ENCODE measurements at regions not wholly inside any gene's neighbourhood (a gene's known extent, or its start where the extent isn't known, plus 50 kb on each side); places are given as distances from the start of the nearest gene placed in this dataset.
"Not testable (repeated sequence)": the region's sequence is repeated elsewhere in the genome, so short reads cannot be mapped to it uniquely, and the experiment has no call there.

DNA sequence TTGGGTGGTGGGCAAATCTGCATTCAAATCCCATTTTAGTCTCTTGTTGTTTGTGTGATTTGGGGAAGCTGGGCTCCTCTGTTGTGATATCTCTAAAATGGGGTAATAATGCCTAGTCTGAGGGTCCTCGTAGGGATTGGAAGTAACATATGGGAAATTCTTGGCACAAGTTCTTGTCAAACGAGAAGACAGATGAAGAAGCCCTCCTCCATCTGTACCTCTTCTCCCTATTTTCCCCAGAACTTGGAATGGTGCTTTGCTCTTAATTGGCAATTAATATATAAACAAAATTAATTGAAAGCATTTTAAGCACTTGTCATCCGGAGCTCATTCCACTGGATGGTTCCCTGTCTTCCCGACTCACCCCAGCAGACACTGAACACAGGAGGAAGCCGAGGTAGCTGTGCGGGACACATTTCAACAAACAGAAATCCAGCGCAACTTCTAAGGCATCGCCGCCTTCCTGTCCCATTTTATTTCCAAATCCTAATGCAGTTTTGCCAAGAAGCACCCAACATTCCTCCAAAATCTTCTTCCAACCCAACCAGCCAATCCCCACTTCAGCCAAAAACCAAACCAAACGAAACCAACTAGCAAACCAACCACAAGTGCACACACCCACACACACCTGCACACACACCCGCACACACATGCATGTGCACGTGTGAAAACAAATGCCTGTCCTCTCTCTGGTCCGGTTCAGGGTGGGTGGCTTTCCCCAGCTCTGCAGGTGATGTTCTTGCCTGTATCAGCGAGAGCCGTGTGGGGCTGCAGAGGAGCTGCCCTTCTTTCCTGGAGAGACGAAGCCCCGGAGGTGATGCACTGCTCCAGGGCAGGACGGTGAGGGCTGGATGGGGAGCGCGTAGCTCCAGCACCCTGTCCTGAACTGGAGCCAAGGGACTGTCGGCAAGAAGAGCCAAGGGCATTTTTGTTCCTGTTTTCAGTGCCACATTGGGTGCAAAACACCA, 100.8 kb upstream of the B3GAT1 start:
- DNase-seq (ENCODE audit: low read depth), result no peak

DNA sequence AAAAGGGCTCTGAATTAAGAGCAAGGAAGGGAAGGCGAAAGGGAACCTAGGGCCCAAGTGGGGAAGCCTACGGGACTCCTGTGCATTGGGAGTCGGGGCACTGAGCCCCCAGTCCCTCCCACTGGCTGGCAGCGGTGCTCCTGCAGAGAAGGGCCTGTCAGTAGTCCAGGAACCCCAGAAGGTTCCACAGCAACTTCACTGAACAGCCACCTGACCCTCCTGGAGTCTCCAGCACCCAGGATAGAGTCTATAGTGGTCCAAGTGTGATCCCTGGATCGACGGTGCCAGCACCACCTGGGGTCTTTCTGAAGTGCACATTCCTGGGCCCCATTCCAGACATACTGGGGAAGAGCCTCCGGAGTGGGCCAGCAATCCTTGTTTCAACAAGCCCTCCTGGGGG, 100.0 kb upstream of the B3GAT1 start:
- no peak for DNase-seq (ENCODE audit: low read depth)

DNA sequence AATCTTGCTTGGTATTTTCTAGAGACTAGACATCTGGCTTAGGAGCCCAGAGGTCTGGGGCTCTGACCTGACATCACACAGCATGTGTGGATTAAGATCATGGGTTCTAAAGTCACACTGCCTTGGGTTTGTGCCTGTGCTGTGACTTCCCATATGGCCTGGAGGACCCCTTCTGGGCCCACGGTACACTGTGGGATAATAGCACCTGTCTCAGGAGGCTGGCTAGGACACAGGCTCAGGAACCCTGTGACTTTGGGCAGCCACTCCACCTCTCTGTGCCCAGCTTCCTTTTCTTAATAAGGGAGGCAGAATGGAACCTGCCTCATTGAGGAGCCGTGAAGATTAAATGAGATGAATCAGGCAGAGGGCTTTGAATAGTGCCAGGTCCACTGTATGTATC, 99.2 kb upstream of the B3GAT1 start:
- DNase-seq (ENCODE audit: low read depth), result no peak

DNA sequence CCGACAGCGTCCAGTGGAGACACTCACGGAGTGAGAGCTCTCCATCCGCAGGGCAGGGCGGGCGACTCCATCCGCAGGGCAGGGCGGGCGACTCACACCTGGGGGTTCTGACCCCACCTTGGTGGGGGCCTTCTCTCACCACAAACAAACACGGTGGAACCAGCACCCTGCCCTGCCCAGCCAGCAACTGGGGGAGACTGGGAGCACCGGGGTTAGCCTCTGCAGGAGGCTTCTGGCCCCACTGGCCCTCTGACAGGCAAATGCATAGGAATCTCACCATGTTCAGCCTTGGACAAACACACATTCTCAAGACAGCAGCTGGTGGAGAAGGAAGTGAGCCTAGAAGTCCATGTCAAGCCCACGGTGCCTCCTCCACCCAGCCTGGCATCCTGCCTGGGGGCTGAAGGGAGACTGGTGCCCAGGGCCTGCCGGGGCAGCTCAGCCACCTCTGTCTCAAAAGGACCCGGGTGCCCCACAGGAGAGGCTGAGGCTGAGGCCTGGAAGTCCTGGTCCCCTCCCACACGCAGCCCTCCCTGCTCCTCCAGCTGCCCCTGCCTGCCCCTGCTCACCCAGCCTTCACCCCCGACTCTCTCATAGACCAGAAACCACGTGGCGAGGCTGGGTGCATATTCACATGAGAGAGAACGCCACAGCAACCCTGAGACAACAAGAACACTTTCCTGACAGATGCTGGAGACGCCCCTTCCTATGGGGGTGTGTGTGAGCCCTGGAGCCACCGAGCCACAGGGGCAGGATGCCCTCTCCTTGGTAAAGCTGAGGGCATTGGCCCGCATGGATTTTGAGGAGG, 98.4 kb upstream of the B3GAT1 start:
- DNase-seq (ENCODE audit: low read depth), result no peak

- no peak for DNase-seq (ENCODE audit: low read depth)
These were observed 97.6 kb upstream of the B3GAT1 start for GRCh38 chr11:134509381-134510232.

DNA sequence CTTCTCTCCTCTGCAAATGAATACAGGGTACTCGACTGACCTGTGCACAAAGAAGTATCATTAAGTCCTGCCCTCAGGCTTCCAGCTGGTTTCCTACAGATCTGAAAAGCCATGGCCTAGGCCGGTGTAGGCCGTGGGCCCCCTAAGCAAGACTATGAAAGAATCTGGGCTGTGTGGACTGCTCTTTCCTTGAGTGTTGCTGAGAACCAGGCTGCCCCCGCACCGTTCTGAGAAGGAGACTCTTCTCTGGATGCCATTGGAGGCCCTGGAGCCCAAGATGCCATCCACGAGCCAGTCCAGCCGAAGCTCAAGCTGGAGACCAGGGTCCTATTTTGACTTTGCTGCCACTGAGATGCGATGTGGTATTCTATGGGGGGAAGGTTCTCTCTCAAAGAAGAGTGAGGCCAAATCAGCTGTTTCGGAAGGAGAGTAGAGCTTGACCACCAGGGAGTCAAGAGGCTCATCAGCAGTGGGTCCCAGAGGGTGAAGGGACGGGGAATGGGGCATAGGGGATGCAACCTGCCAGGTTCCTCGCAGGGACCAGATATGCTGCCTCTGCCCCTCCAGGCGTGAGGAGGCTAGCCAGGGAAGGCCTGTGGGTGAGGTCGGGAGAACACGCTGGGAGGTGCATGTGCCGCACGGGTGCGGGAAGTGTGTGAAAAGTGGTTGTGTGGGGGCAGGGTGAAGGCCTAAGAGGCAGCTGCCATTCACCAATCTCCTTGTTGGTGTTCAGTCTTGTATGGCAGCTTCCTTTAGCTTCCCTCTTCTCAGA, 96.4 kb upstream of the B3GAT1 start:
- no peak for DNase-seq (ENCODE audit: low read depth)

GRCh38 chr11:134506046-134506445, 94.0 kb upstream of the B3GAT1 start:
- no peak for DNase-seq (ENCODE audit: low read depth)

DNA sequence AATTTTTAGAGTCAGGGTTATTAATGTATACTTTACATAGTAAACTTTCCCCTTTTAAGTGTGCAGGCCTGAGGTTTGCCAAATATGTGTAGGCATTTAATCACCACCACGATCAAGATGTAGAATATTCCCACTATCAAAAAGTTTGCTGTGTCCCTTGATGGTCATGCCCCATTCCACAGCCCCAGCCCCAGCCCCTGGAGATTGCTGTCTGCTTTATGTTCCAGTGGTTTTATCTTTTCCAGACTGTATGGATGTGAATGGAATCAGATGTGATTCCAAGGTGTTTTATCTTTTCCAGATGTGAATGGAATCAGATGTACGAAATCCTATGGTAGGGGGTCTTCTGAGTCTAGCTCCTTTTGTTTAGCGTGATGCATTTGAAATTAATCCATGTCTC, 93.1 kb upstream of the B3GAT1 start:
- DNase-seq (ENCODE audit: low read depth), result no peak

GRCh38 chr11:134504146-134504905, 92.3 kb upstream of the B3GAT1 start:
- DNase-seq (ENCODE audit: low read depth), result no peak

DNA sequence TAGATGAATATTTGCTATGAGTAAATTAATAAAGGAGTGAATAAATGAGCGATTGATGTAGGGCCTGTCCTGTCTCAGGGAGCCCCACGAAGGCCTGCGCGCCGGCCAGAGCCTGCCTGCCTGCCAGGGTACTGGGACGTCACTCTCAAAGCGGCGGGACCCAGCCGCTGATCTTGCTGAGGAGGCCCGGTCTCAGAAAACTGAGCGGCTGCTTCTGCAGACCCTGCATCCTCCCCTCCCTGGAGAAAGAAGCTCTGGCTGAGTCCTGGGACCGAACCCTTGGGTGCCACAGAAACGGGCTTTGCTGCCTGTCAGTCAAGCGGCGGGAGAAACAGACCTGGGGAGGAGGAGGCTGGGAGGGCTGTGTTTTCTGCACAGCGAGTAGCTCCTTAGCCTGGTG, 91.6 kb upstream of the B3GAT1 start:
- DNase-seq (ENCODE audit: low read depth), result no peak

DNA sequence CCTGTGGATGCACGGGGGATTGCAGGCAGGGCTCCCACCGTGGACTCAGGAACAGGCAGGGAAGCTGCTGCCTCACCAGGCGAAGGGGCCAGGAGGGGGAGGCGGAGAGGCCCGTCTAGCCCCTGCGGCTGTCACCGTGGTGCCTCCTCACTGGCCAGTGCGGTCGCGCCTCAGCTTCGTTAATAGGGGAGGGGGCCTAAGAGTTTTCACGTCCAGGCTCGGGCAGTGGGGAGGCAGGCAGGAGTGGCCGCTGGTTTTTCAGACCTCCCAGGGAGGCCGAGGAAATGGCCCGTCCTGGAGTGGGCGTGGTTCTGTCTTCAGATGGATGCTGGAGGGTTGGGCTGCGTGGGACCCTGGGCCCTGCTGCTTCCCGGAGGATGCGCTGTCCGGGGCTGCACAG, 91.1 kb upstream of the B3GAT1 start:
- DNase-seq (ENCODE audit: low read depth), result no peak

GRCh38 chr11:134502153-134502550, 90.1 kb upstream of the B3GAT1 start:
- DNase-seq (ENCODE audit: low read depth), result no peak

DNA sequence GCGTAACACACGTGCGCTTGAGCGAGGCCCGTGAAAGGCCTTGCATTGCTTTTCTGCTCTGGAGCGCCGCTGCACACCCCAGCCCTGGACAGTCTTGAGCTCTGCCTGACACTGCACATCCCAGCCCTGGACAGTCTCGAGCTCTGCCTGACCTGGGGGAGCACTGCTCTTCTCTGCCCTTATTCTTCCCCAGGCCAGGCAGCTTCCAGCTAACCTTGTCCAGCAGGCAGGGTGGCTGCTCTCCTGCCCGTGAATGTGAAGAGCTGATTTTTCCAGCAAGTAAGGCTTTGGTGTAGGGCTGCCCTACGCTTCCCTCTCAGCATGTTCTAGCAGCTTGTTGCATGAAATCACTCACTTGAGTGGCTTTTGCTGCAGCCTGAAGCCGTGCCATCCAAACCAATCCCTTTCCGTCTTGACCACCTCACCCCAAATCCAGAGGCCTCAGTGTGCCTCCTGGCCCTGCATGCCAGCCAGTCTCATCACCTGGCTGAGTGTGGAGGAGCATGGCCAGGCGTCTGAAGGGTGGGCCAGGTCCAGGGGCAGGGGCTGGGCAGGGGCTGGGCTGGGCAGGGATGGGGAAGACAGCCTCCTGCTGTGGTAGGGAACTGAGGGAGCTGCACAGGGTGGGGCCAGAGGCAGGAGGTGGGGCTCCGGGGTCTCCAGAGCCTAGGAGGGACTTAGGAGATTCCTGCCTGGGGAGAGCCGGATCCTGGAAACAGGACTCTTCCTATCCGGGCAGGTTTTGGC, 89.5 kb upstream of the B3GAT1 start:
- DNase-seq (ENCODE audit: low read depth), result no peak

- no peak for DNase-seq (ENCODE audit: low read depth)
These were observed 88.6 kb upstream of the B3GAT1 start for GRCh38 chr11:134500621-134501020.

DNA sequence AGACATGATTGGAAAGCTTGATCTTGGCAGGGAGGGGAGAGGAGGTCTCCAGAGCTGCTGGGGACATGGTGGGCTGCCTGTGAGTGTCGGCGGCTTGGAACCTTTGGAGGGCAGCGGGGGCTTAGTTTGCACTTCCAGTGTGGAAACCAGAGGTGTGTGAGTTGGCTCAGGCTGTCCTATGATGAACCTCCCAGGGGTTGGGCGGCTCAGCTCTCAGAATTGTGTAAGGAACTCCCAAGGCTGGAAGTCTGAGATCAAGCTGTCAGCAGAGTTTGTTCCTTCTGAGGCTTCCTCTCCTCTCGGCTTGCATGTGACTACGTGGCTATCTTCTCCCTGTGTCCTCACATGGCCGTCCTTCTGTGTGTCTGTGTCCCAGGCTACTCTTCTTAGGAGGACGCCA, 87.9 kb upstream of the B3GAT1 start:
- DNase-seq (ENCODE audit: low read depth), result no peak

GRCh38 chr11:134498326-134499139, 86.5 kb upstream of the B3GAT1 start:
- DNase-seq (ENCODE audit: low read depth), result no peak

GRCh38 chr11:134497586-134497985, 85.5 kb upstream of the B3GAT1 start:
- DNase-seq (ENCODE audit: low read depth), result no peak

GRCh38 chr11:134496058-134496457, 84.0 kb upstream of the B3GAT1 start:
- not testable (repeated sequence) for DNase-seq (ENCODE audit: low read depth)

GRCh38 chr11:134494395-134494794, 82.4 kb upstream of the B3GAT1 start:
- not testable (repeated sequence) for DNase-seq (ENCODE audit: low read depth)

Data from fibroblast of the conjunctiva (primary cell).